GM18867 (cell line): ENCODE measurements at regions not wholly inside any gene's neighbourhood (a gene's known extent, or its start where the extent isn't known, plus 50 kb on each side); places are given as distances from the start of the nearest gene placed in this dataset.
A peak's percentile ranks its signal among the peaks of the same experiment; 100 is the strongest.
"Not testable (repeated sequence)": the region's sequence is repeated elsewhere in the genome, so short reads cannot be mapped to it uniquely, and the experiment has no call there.

Source experiments
- ATAC-seq: cut with Tn5 transposase; IDR thresholded peaks from one replicate; pipeline ENCODE4 v1.9.1; 2021; ENCODE audit warnings: mild to moderate bottlenecking, moderate library complexity; ENCODE audit not compliant: unreplicated experiment

GRCh38 chr17:64786337-64786736 is 124.2 kb upstream of the SMURF2 start:
- no peak for ATAC-seq

GRCh38 chr17:64785011-64785421 is 122.9 kb upstream of the SMURF2 start:
- no peak for ATAC-seq

DNA sequence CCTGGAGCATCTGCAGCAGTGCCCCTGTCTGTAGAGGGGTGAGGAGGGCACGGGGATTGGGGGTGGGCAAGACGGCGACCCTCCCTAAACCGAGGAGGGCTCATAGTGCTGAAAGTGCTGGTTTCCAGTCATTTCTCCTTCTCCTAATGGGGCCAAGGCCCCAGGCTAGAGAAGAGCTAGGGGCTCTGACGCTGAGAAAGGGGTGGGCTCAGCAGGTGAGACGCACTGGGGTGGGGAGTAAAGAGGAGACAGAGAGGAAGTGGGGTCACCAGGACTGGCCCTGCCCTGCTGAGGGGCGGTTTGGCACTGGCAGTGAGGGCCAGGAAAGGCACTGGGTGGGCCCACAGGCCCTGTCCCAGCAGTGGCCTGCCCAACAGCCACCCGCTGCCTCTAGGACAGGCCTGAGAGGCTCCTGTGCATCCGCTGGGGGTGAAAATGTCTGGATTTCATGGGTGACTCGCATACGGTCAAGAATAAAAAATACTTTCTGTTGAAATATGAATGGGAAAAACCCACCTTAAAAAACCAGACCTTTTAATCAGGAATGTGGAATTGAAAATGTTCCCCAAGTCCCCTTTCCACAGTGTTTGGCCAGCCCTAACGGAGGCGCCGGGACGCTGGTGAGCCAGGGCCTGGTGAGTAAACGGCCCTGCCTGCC is 122.4 kb upstream of the SMURF2 start:
- no peak for ATAC-seq

DNA sequence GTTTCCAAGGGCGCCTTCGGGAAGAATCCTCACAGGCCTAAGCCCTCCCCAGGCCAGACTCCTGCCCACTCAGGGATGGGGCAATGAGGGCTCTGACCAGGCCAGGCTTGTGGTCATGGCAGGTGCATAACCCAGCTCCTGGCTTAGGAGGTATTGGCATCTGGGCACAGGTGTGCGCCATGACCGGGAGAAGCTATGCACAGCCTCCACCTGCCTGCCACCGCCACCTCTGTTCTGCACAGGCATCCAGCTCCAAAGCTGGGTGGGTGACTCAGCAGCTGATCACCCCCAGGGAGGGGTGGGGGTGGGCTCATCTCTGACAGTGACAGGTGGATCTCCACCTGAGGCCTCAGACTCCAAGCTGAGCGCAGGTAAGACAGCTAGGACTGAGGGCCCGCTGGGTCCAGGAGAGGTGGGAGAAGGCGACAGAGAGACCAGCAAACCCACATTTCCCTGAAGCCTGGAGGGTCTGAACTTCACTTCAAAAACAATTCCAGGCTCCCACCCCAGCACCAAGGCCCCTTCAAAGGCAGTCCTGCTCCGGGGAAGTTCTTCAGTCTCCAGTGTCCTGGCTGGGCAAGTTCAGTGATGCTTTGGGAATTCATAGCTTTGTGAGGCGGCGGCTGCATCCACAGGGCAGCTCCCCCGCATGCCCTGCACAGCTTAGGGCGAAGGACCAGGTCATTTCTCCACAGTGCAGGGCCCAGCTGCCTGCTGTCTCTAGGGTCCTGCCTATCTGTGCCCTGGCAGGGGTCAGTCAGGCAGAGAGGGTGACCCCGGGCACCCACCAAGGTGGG is 121.6 kb upstream of the SMURF2 start:
- ATAC-seq = no peak

GRCh38 chr17:64783031-64783461 is 120.9 kb upstream of the SMURF2 start:
- no peak for ATAC-seq

DNA sequence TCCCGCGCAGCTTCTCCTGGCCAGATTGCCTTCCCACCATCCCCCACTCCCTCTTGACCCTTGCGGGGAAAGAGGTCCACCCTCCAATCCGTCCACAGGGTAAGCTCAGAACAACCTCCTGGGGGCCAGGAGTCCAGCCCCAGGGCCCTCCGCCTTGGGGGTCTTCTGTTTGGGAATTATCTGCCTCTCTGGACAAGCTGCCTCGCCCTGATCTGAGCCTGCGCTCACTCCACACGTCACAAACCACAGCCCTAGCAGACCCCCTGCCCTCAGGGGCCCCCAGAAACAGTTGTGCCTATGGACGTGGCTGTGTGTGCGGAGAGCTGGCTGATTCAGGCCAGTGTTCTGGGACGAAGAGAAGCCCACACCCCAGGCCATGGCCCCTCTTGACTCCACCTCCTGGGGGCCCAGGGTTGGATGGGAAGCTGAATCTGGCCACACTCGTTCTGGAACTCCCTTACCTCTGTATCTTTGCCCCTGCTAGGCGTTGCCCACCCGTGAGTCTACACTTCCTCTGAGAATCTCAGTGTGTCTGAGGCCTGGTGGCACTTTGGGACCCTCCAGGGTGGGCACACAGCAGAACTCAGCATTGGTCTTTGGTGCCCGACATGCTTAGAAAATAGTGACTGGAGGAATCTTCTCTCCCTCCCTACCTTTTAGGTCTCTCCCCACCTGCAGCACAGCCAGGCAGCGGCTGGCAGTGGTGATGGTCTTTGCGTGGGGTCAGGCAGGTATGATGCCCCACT is 119.9 kb upstream of the SMURF2 start:
- ATAC-seq = no peak

DNA sequence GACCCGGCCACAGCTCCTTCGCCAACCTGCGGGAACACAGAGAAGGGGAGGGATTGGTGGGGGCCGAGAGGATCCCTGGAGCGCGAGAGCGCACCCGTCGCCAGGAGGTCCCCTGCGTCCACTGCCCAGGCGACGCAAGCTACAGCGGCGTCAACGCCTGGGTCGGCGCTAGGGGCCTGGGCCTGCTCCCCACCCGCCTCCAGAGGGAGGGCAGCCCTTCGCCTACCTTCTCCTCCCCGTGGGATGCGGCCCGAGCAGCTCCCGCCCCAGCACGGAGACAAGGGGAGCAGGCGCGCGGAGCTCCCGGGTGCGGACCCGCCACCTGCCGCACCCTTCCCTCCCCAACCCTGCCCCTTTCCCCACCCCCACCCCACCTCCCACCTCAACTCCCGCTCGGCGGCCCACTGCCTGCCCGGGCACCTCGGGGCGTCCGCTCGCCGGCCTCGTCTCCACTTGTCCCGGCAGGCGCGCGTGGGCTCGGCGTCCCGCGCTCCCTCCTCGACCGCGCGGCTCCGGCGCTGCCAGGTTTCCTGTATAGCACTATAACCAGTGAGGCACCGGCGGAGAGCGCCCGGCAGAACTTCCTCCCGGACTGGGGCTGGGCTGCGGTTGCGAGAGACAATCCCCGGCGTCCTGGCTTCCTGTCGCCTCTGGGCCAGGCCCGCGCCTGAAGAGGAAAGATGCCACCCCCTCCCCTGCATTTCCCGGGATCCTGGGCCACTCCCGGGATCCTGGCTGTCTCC is 119.1 kb upstream of the SMURF2 start:
- no peak for ATAC-seq

DNA sequence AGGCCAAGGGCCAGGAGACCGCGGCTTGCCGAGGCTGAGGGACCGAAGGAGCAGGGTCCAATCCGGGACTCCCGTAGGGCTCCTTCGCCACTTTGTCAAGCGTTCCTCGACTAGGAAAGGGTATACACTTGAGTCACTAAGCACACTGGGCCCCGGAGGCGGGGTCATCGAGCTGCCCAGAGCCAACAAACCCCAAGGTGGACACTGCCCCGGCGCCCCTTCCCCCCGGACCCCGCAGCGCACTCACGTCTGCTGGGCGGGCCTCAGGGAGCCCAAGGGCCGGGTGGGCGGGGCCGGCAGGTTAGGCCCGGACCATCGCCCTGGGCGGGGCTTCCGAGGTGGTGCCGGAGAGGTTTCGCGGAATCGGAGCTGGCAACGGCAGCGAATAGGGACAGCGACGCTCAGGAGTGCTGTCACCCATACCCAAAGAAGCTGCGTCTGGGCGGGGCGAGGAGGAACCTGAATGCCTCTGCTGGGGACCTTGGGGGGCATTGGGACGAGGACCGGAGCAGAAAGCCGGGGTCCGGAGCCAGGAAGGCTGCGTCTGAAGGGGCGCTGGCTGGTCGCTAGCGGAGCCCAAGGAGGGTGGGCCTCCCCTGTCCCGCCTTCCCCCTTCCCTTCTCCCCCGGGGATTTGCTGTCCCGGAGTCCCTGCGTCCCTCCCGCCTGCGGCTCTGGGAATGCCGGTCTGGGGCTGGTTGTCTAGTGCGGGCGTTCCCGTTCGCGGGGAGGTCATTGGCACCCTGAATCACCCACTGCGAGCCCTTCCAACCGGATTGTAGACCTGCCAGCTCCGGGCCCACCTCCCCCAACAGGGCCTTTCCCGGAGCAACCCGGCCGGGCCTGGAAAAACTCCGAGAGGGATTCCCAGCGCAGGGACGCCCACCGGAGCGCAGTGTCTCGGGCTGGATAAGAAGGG is 118.2 kb upstream of the SMURF2 start:
- no peak for ATAC-seq

DNA sequence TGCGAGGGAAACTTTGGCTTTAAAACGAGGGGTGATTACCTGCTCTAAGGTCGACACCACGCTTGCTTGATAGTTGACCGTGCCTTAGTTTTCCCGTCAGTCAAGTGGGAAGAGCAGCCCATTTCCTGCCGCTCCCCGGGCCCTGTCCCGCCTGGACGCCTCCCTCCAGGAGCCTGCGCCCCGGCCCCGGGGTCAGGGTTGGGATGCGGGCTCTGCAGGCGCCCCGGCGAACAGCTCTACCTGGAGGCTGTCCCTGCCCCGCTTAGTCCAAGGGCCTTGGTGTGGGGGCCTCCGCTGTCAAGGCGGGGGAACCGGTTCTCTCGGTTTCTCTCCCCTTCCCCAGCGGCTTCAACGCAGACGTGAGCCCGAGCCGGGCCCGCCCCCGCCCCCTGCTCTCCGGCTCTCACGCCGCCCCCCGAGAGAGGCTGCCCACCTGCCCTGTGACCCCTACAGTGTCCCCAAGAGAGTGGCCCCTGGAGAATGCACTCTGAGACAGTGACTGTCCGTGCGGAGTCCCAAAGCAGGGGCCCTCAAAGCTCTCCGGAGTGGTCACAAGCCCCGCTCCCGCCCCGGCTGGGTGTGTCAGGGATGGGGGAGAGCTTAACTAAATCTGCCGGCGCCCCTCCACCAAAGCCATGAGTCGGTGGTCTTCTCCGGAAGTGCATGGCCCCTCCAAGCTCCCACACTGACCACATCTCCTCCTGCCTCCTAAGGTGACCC is 117.4 kb upstream of the SMURF2 start:
- ATAC-seq = no peak

DNA sequence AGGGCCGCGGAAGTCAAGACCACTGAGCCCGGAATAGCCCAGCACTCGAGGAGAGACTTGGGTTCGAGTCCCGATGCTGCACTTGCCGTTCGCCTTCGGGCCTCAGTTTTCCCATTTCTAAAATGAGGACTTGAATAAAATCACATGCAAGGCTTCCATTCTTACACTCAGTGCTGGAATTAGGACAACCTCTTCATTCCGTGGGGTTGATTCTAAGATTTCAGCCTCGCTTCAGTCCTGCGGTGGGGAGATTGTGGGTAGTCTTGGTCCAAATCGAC is 116.9 kb upstream of the SMURF2 start:
- not testable (repeated sequence) for ATAC-seq

- ATAC-seq = no peak
Observed at GRCh38 chr17:64778240-64779097, 116.4 kb upstream of the SMURF2 start.

DNA sequence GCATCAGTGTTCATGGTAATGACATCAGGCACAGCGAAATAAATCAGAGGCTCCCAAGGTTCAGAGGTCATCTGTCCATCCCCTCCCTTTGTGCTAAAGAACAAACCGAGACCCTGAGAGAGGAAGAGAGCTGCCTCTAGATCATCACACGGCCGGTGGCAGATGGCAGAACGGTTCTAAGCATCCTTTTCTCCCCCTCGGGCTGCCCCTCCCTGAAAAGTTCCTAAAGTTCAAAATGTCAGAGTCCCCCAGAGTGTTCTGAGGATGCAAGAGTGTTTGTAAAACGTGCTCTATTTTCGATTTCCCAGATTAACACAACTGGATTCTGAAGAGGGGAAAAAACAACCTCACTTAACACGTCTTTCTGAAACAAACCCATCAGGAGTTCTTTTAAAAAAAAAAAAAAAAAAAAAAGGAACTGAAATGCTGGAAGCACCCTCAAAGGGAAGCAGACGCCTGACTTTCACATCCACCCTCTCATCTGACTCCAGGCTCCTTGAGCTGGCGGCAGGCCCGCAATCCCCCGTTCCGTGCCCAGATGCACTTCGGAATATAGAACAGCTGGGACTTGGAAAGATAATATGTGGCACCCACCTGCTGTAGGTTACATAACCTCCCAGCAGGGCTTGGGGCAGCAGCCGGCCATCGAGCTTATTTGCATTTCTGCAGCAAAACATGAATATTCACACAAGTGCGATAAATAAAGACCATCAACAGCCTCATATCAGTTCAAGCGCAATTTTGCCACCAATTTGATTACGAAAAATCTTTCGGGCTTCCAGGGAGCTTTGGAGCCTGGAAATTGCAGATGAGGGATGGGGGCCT is 115.5 kb upstream of the SMURF2 start:
- ATAC-seq = no peak

- peak; percentile 57 for ATAC-seq
Observed at GRCh38 chr17:64776720-64777414, 114.8 kb upstream of the SMURF2 start.

- ATAC-seq = no peak
Observed at GRCh38 chr17:64775701-64776570, 113.8 kb upstream of the SMURF2 start.

DNA sequence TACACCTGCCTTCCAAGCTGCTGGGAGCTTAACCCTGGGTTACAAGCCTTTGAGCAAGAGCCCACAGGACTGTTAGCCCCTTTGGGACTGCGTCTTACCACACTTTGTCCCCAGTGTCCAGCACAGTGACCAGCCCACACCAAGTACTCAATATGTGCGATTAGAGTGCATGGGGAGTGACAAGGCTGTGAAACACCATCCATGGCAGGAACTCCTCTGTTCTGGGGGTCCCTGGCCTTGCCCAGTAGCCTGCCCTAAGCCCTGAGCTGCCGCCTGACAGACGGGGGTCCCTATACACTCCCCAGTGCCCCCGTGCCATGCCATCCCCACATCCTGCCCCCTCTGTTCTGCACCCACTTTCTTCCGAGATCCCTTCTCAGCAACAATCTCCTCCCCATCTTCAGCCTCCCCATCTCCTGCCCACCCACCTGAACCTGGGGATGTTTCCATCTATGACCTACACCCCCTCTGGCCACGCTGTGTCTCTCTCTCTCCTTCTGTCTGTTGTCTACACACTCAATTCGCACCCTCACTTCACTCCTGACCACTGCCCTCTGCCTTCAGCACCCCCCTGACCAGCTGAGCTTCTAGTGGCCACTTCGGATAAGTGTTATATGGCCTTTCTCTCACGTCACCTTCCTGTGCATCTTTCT is 112.9 kb upstream of the SMURF2 start:
- ATAC-seq = no peak
